Skeletal muscle tissue (tissue), 3 donors: ENCODE measurements at regions not wholly inside any gene's neighbourhood (a gene's known extent, or its start where the extent isn't known, plus 50 kb on each side); places are given as distances from the start of the nearest gene placed in this dataset.

Source experiments
- H3K27ac ChIP-seq: one replicate; pipeline ENCODE4 v1.7.0; 2013; ENCODE audit warnings: mild to moderate bottlenecking, low read depth, low read length, inconsistent platforms
- H3K27me3 ChIP-seq, 3 donors: one replicate each; pipeline ENCODE4 v1.7.0; 2013; ENCODE audit warnings: low read length in 3 of 3; ENCODE audit not compliant: control insufficient read depth in 3 of 3, insufficient read depth in 3 of 3
- H3K36me3 ChIP-seq, 3 donors: one replicate each; pipeline ENCODE4 v1.7.0; 2013; ENCODE audit warnings: low read length in 3 of 3; ENCODE audit not compliant: control insufficient read depth in 3 of 3, insufficient read depth in 3 of 3
- H3K4me1 ChIP-seq, 3 donors: one replicate each; pipeline ENCODE4 v1.7.0; 2013; ENCODE audit warnings: low read length in 3 of 3, mild to moderate bottlenecking in 3 of 3; ENCODE audit not compliant: control insufficient read depth in 3 of 3, insufficient read depth in 3 of 3
- H3K4me3 ChIP-seq, 3 donors: one replicate each; pipeline ENCODE4 v1.7.0; 2013; ENCODE audit warnings: low read length in 3 of 3
- H3K9ac ChIP-seq, 3 donors: one replicate each; pipeline ENCODE4 v1.7.0; 2013; ENCODE audit warnings: low read length in 3 of 3, mild to moderate bottlenecking in 3 of 3, moderate library complexity in 2 of 3, low read depth in 1 of 3
- H3K9me3 ChIP-seq, 3 donors: one replicate each; pipeline ENCODE4 v1.7.0; 2013; ENCODE audit warnings: low read length in 3 of 3; ENCODE audit not compliant: control insufficient read depth in 3 of 3
- donor health status: Osteomylitis.

GRCh38 chr17:53527473-53527872, 295.3 kb upstream of the KIF2B start:
- H3K27me3 ChIP-seq, result no peaks in the 10 kb centered on the region
- no peaks in the 10 kb centered on the region for H3K4me1 ChIP-seq
- H3K27ac ChIP-seq, result no peak overlapping the region
- no peaks in the 10 kb centered on the region for H3K9me3 ChIP-seq
- H3K9ac ChIP-seq, result no peak overlapping the region
- no peak overlapping the region for H3K4me3 ChIP-seq
- no peaks in the 10 kb centered on the region for H3K36me3 ChIP-seq

GRCh38 chr17:53525590-53525989, 297.1 kb upstream of the KIF2B start:
- no peaks in the 10 kb centered on the region for H3K27me3 ChIP-seq
- no peak overlapping the region for H3K9ac ChIP-seq
- H3K9me3 ChIP-seq, result no peaks in the 10 kb centered on the region
- H3K36me3 ChIP-seq, result no peaks in the 10 kb centered on the region
- H3K4me1 ChIP-seq, result no peaks in the 10 kb centered on the region
- H3K4me3 ChIP-seq, result no peak overlapping the region
- no peak overlapping the region for H3K27ac ChIP-seq

- Histone ChIP-seq H3K27me3 (no peaks in the 10 kb centered on the region), H3K4me3 (no peak overlapping the region), H3K9me3 (no peaks in the 10 kb centered on the region), H3K36me3 (no peaks in the 10 kb centered on the region), H3K9ac (no peak overlapping the region), H3K27ac (no peak overlapping the region), H3K4me1 (no peaks in the 10 kb centered on the region)
Observed at GRCh38 chr17:53516636-53517035, 306.1 kb upstream of the KIF2B start.

- no peak overlapping the region for H3K9ac ChIP-seq
- H3K4me3 ChIP-seq, result no peak overlapping the region
- no peaks in the 10 kb centered on the region for H3K9me3 ChIP-seq
- H3K36me3 ChIP-seq, result no peaks in the 10 kb centered on the region
- no peak overlapping the region for H3K27ac ChIP-seq
- H3K27me3 ChIP-seq, result no peaks in the 10 kb centered on the region
- no peaks in the 10 kb centered on the region for H3K4me1 ChIP-seq
Observed at GRCh38 chr17:53499277-53499676, 323.4 kb upstream of the KIF2B start.

DNA sequence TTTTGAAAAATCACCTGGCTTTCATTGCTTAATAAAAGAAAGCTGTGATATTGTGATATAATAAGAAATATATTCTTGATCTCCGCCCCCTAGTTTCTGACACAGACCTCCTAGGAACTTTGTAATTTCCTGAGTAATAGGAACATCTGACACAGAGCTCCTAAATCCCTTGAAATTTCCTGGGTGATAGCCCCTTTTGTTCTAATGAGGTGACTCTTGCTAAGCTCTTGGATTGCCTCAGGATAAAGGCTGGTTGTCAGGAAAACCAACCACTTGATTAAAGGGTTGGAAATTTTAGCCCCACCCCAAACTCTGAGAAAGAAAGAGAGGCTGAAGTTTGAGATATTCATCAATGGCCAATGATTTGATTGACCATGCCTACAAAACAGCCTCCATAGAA, 326.4 kb upstream of the KIF2B start:
- Histone ChIP-seq H3K27ac (no peak overlapping the region), H3K4me3 (no peak overlapping the region), H3K9ac (no peak overlapping the region), H3K36me3 (no peaks in the 10 kb centered on the region), H3K27me3 (no peaks in the 10 kb centered on the region), H3K9me3 (no peaks in the 10 kb centered on the region), H3K4me1 (no peaks in the 10 kb centered on the region)

DNA sequence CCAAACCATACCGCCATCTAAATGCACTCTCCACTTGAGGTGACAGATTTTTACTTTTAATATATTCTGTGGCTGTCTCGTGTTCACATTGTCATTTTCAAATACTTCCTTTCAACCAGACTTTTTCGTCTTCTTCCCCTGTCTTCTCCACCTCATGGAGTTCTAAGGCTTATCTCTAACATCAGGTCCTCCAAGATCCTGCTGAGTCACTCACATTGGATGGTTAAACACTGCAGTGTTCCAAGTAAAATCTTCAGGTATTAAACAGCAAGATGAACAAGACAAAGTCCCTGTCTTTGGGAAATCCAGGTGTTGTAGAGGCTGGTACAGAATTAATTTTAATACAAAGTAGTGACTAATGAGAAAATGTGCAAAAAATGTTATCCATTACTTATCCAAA, 330.2 kb upstream of the KIF2B start:
- Histone ChIP-seq H3K9ac (no peak overlapping the region), H3K27me3 (no peaks in the 10 kb centered on the region), H3K4me1 (no peaks in the 10 kb centered on the region), H3K4me3 (no peak overlapping the region), H3K27ac (no peak overlapping the region), H3K36me3 (no peaks in the 10 kb centered on the region), H3K9me3 (no peaks in the 10 kb centered on the region)

GRCh38 chr17:53490447-53490968, 332.2 kb upstream of the KIF2B start:
- no peaks in the 10 kb centered on the region for H3K4me1 ChIP-seq
- no peak overlapping the region for H3K9ac ChIP-seq
- no peak overlapping the region for H3K4me3 ChIP-seq
- H3K27ac ChIP-seq, result no peak overlapping the region
- H3K36me3 ChIP-seq, result no peaks in the 10 kb centered on the region
- H3K27me3 ChIP-seq, result no peaks in the 10 kb centered on the region
- H3K9me3 ChIP-seq, result no peaks in the 10 kb centered on the region

- Histone ChIP-seq H3K4me1 (no peaks in the 10 kb centered on the region), H3K27ac (no peak overlapping the region), H3K9ac (no peak overlapping the region), H3K4me3 (no peak overlapping the region), H3K9me3 (no peaks in the 10 kb centered on the region), H3K36me3 (no peaks in the 10 kb centered on the region), H3K27me3 (no peaks in the 10 kb centered on the region)
Observed at GRCh38 chr17:53483704-53484103, 339.0 kb upstream of the KIF2B start.

- H3K4me1 ChIP-seq, result no peaks in the 10 kb centered on the region
- no peaks in the 10 kb centered on the region for H3K36me3 ChIP-seq
- no peak overlapping the region for H3K4me3 ChIP-seq
- no peaks in the 10 kb centered on the region for H3K9me3 ChIP-seq
- H3K27ac ChIP-seq, result no peak overlapping the region
- H3K9ac ChIP-seq, result no peak overlapping the region
- H3K27me3 ChIP-seq, result no peaks in the 10 kb centered on the region
Observed at GRCh38 chr17:53475002-53475401, 347.7 kb upstream of the KIF2B start.

DNA sequence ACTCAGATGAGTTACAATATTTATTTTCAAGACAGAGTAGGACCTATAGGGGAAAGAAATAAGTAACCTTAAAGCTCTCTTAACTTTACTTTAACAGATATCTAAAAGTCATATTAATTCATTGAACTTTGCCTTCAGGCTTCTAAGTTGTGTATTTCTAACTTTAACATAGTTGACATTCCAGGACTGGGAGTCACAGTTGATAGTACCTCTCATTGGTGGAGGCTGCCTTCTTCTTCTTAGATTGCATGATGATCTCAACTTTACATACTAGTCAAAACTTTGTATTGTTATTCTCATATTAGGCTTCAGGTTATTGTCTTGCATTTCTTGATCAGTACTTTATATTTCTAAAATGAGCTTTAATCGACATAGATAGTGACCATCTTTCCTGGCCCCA, 350.1 kb upstream of the KIF2B start:
- H3K9ac ChIP-seq, result no peak overlapping the region
- no peak overlapping the region for H3K27ac ChIP-seq
- no peaks in the 10 kb centered on the region for H3K4me1 ChIP-seq
- H3K36me3 ChIP-seq, result no peaks in the 10 kb centered on the region
- no peaks in the 10 kb centered on the region for H3K27me3 ChIP-seq
- H3K4me3 ChIP-seq, result no peak overlapping the region
- H3K9me3 ChIP-seq, result no peaks in the 10 kb centered on the region

- Histone ChIP-seq H3K27ac (no peak overlapping the region), H3K4me3 (no peak overlapping the region), H3K27me3 (no peaks in the 10 kb centered on the region), H3K36me3 (no peaks in the 10 kb centered on the region), H3K9me3 (no peaks in the 10 kb centered on the region), H3K4me1 (no peaks in the 10 kb centered on the region), H3K9ac (no peak overlapping the region)
Observed at GRCh38 chr17:53471514-53471913, 351.2 kb upstream of the KIF2B start.
